ENCODE measurements at regions not wholly inside any gene's neighbourhood (a gene's known extent, or its start where the extent isn't known, plus 50 kb on each side); places are given as distances from the start of the nearest gene placed in this dataset.
"Not testable (repeated sequence)": the region's sequence is repeated elsewhere in the genome, so short reads cannot be mapped to it uniquely, and the experiment has no call there.

GRCh38 chr4:26248647-26249046, 72.2 kb upstream of the RBPJ start:
- DNase-seq (ENCODE audit: low spot score), result no peak

GRCh38 chr4:26252349-26253025, 68.3 kb upstream of the RBPJ start:
- DNase-seq (ENCODE audit: low spot score), result no peak

DNA sequence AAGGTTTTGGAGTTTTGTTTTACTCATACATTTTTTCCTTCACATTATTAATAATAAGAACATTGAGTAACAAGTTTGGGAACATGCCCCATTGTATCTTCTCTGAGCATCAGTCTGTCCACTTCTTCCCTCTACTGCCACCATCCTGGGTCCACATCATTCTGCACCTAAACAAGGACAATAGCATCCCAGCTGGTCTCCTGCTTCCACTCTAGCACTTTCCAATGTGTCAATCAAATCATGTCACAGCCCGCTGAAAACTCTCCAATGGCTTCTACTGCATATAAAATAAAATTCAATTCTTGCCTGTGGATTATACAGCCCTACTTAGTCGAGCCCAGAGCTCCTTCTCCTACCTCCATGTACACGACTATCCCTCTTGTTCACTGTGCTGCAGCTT, 66.8 kb upstream of the RBPJ start:
- no peak for DNase-seq (ENCODE audit: low spot score)

- DNase-seq (ENCODE audit: low spot score), result no peak
Observed at GRCh38 chr4:26255989-26256388, 64.8 kb upstream of the RBPJ start.

GRCh38 chr4:26257444-26257843, 63.4 kb upstream of the RBPJ start:
- not testable (repeated sequence) for DNase-seq (ENCODE audit: low spot score)

DNA sequence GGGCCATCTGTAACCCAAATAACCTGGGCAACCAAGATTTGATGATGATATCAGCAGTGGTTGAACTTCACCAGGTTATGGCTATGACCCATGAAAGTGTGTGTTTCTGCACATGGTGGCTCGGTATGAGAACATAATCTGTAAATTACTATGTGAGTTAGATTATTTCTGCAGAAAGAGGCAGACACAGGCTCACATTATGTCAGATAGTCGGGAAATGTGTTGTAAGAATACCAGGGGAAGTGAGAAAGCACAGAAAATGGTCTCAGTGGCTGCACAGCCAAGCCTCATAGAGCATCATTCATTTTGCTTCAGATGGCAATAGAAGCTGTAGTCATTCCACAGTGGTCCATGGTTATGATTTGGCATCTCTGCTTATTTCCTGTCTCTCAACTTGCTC, 63.0 kb upstream of the RBPJ start:
- DNase-seq (ENCODE audit: low spot score), result no peak

DNA sequence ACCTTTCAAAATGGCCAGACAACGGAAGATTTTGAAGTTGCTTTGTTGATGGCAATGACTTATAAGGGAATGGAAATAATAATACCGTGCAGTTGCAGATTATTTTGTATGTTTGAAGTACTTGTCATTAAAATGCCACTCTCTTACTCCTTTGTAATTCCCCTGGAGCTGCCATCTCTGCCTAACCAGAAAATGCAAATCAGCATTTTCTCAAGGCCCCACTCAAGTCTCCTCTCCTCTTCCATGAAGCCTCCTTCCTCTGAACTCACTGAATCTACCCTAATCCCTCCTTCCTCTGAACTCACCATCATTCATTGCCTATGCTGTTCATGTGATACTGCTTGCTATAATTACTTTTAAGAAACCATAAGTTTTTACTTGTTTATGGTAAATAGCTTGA, 60.2 kb upstream of the RBPJ start:
- no peak for DNase-seq (ENCODE audit: low spot score)

- no peak for DNase-seq (ENCODE audit: low spot score)
Observed at GRCh38 chr4:26261405-26261804, 59.4 kb upstream of the RBPJ start.

GRCh38 chr4:26263165-26263564, 57.6 kb upstream of the RBPJ start:
- peak; percentile 64 for DNase-seq (ENCODE audit: low spot score)

DNA sequence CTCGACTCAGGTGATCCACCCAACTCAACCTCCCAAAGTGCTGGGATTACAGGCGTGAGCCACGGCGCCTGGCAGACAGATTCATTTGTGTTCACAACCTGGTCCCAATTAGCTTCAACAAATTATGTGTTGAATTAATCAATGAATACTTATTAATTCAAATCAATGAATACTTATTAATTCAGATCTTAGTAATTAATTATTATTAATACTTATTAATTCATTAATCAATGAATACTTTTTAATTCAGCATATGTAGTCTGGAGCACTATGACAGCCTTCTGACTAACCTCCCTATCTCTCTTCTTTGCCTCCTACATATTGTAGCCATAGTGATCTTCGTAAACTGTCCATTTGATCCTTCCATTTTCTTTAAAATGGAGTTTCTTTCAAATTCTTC, 56.7 kb upstream of the RBPJ start:
- no peak for DNase-seq (ENCODE audit: low spot score)

DNA sequence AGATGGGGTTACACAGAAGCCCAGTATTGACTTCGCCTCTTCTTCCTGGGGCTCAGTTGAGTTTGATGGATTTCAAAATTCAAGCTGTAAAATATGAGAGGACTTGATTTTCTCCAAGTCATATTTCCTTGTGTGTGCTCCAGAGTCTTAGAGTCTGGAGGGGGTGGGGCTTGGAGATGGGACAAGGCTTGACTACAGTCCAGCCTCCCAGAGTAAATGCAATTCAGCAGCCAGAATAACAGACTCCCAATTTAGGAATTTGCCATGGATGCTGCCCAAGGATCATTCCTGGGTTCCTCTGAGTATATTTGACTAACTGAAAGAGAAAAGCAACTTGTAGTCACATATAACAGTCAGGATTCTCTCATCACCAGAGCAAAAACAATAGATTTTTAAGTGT, 53.7 kb upstream of the RBPJ start:
- DNase-seq (ENCODE audit: low spot score), result no peak

GRCh38 chr4:26268246-26268645, 52.6 kb upstream of the RBPJ start:
- DNase-seq (ENCODE audit: low spot score), result no peak

GRCh38 chr4:26269038-26269437, 51.8 kb upstream of the RBPJ start:
- no peak for DNase-seq (ENCODE audit: low spot score)

All from germinal center (tissue), 1 donor.